ENCODE measurements at regions not wholly inside any gene's neighbourhood (a gene's known extent, or its start where the extent isn't known, plus 50 kb on each side); places are given as distances from the start of the nearest gene placed in this dataset.

DNA sequence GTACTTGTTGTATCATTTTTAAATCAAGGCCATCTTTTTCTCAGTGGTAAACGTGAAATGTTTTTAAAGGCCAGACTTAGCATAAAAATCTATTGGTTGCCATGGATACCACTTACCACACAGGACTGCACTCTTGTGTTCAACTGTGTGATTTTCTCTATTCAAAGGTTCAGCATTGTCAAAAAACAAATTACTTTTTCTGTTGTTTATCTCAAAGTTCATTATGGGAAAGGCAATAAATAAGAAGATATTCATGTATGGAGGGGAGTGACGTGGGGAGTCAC is 231.0 kb upstream of the GATB start:
- TF ChIP-seq, protein P1, sequence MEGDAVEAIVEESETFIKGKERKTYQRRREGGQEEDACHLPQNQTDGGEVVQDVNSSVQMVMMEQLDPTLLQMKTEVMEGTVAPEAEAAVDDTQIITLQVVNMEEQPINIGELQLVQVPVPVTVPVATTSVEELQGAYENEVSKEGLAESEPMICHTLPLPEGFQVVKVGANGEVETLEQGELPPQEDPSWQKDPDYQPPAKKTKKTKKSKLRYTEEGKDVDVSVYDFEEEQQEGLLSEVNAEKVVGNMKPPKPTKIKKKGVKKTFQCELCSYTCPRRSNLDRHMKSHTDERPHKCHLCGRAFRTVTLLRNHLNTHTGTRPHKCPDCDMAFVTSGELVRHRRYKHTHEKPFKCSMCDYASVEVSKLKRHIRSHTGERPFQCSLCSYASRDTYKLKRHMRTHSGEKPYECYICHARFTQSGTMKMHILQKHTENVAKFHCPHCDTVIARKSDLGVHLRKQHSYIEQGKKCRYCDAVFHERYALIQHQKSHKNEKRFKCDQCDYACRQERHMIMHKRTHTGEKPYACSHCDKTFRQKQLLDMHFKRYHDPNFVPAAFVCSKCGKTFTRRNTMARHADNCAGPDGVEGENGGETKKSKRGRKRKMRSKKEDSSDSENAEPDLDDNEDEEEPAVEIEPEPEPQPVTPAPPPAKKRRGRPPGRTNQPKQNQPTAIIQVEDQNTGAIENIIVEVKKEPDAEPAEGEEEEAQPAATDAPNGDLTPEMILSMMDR (conservative IDR thresholded peaks at IDR 0.05; ENCODE audit: low read length), result no peak
- no peak for TF ChIP-seq EZH2phosphoT487 (IDR thresholded peaks at IDR 0.05; ENCODE audit: borderline replicate concordance)

Measured in Loucy (cell line).